OCI-LY3 (cell line): ENCODE measurements at regions not wholly inside any gene's neighbourhood (a gene's known extent, or its start where the extent isn't known, plus 50 kb on each side); places are given as distances from the start of the nearest gene placed in this dataset.

Experiments used
- H2AFZ ChIP-seq: fragments of 200-600, 300-600 bp; shearing (Covaris generic); 2 replicates; pipeline ENCODE4 v1.6.0; 2014; ENCODE audit warnings: antibody characterized with exemption, low read depth, low read length
- H3K27ac ChIP-seq: fragments of 200-600, 300-600 bp; sonication (generic); 2 replicates; pipeline ENCODE4 v1.5.1; 2014; ENCODE audit warnings: mild to moderate bottlenecking, low read length, moderate library complexity, mixed read lengths
- H3K27me3 ChIP-seq: fragments of 200-600, 300-600 bp; sonication (generic); 2 replicates; pipeline ENCODE4 v1.6.1; 2014; ENCODE audit warnings: low read depth, low read length, mixed read lengths
- H3K36me3 ChIP-seq: fragments of 200-600, 300-600 bp; sonication (generic); replicated peaks from 2 replicates; pipeline ENCODE3; 2014; ENCODE audit warnings: low read depth, low read length, mixed read lengths
- H3K4me1 ChIP-seq: fragments of 300-600, 200-600 bp; sonication (generic); 2 replicates; pipeline ENCODE4 v1.6.1; 2014; ENCODE audit warnings: low read length, mixed read lengths
- H3K4me2 ChIP-seq: fragments of 200-600, 300-600 bp; sonication (generic); 2 replicates; pipeline ENCODE4 v1.6.1; 2014; ENCODE audit warnings: low read length, mixed read lengths
- H3K4me3 ChIP-seq: fragments of 300-600, 200-600 bp; sonication (generic); 2 replicates; pipeline ENCODE4 v1.5.1; 2014; ENCODE audit warnings: antibody characterized with exemption, mild to moderate bottlenecking, low read length, moderate library complexity
- H3K79me2 ChIP-seq: fragments of 300-600, 200-600 bp; shearing (Covaris generic); 2 replicates; pipeline ENCODE4 v1.6.1; 2014; ENCODE audit warnings: mild to moderate bottlenecking, low read length, mixed read lengths
- H3K9ac ChIP-seq: fragments of 300-600, 200-600 bp; shearing (Covaris generic); 2 replicates; pipeline ENCODE4 v1.6.0; 2014; ENCODE audit warnings: mild to moderate bottlenecking, low read length, moderate library complexity
- H3K9me3 ChIP-seq: fragments of 200-600, 300-600 bp; shearing (Covaris generic); 2 replicates; pipeline ENCODE4 v1.6.1; 2014; ENCODE audit warnings: low read length, mixed read lengths; ENCODE audit not compliant: insufficient read depth
- H4K20me1 ChIP-seq: fragments of 200-600, 300-600 bp; sonication (generic); 2 replicates; pipeline ENCODE4 v1.6.1; 2016; ENCODE audit warnings: low read length, mixed read lengths; ENCODE audit not compliant: insufficient read depth
- EZH2phosphoT487 ChIP-seq: fragments of 200-600 bp; shearing (Covaris generic); IDR thresholded peaks from 2 replicates; pipeline ENCODE4 v1.6.1; 2018; ENCODE audit warnings: antibody characterized with exemption, mixed run types, low read depth
- TF ChIP-seq, protein P1 (sequence below): fragments of 200-600, 300-600 bp; sonication (generic); IDR thresholded peaks from 2 replicates; pipeline ENCODE4 v1.5.1; 2014; ENCODE audit warnings: antibody characterized with exemption, low read length, low read depth

GRCh38 chr1:81050390-81050789 is 750.3 kb upstream of the ADGRL2 start:
- no peaks in the 10 kb centered on the region for H3K79me2 ChIP-seq
- H3K4me1 ChIP-seq: no peaks in the 10 kb centered on the region
- H3K4me3 ChIP-seq: no peak overlapping the region
- no peak overlapping the region for H3K9ac ChIP-seq
- H3K4me2 ChIP-seq: no peak overlapping the region
- no peaks in the 10 kb centered on the region for H3K9me3 ChIP-seq
- no peaks in the 10 kb centered on the region for H4K20me1 ChIP-seq
- H3K36me3 ChIP-seq: no peaks in the 10 kb centered on the region
- H3K27me3 ChIP-seq: no peaks in the 10 kb centered on the region
- no peak overlapping the region for H3K27ac ChIP-seq
- TF ChIP-seq EZH2phosphoT487: no peak
- TF ChIP-seq, protein P1, sequence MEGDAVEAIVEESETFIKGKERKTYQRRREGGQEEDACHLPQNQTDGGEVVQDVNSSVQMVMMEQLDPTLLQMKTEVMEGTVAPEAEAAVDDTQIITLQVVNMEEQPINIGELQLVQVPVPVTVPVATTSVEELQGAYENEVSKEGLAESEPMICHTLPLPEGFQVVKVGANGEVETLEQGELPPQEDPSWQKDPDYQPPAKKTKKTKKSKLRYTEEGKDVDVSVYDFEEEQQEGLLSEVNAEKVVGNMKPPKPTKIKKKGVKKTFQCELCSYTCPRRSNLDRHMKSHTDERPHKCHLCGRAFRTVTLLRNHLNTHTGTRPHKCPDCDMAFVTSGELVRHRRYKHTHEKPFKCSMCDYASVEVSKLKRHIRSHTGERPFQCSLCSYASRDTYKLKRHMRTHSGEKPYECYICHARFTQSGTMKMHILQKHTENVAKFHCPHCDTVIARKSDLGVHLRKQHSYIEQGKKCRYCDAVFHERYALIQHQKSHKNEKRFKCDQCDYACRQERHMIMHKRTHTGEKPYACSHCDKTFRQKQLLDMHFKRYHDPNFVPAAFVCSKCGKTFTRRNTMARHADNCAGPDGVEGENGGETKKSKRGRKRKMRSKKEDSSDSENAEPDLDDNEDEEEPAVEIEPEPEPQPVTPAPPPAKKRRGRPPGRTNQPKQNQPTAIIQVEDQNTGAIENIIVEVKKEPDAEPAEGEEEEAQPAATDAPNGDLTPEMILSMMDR: no peak
- H2AFZ ChIP-seq: no peak overlapping the region

GRCh38 chr1:81044708-81045107 is 756.0 kb upstream of the ADGRL2 start:
- TF ChIP-seq EZH2phosphoT487: no peak
- TF ChIP-seq, protein P1: no peak
- H3K27me3 ChIP-seq: no peaks in the 10 kb centered on the region
- no peaks in the 10 kb centered on the region for H3K4me1 ChIP-seq
- no peaks in the 10 kb centered on the region for H3K36me3 ChIP-seq
- H3K4me2 ChIP-seq: no peak overlapping the region
- no peak overlapping the region for H2AFZ ChIP-seq
- no peaks in the 10 kb centered on the region for H3K79me2 ChIP-seq
- no peak overlapping the region for H3K9ac ChIP-seq
- no peaks in the 10 kb centered on the region for H4K20me1 ChIP-seq
- no peak overlapping the region for H3K4me3 ChIP-seq
- H3K9me3 ChIP-seq: no peaks in the 10 kb centered on the region
- no peak overlapping the region for H3K27ac ChIP-seq

DNA sequence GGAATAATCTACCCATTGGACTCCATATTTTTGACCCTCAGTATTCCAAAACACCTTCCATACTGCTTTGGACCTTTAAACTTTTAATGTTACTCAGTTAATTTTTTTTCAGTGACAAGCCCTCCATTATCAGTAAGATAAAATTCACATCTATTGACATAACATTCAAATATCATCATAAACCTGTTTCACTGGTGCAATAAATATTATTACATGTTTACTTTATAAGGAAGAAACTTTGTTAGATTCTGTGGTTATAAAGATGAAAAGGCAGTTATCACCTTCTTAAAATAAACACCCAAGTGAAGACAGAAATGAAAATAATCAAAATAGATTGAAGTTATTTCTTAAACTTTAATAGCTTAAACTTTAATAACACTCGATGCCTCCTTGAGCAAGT is 758.5 kb upstream of the ADGRL2 start:
- H2AFZ ChIP-seq: no peak overlapping the region
- H3K4me2 ChIP-seq: no peak overlapping the region
- H3K27ac ChIP-seq: no peak overlapping the region
- TF ChIP-seq, protein P1: no peak
- no peak for TF ChIP-seq EZH2phosphoT487
- no peaks in the 10 kb centered on the region for H3K79me2 ChIP-seq
- no peaks in the 10 kb centered on the region for H3K27me3 ChIP-seq
- no peak overlapping the region for H3K4me3 ChIP-seq
- H3K9ac ChIP-seq: no peak overlapping the region
- H3K36me3 ChIP-seq: no peaks in the 10 kb centered on the region
- H4K20me1 ChIP-seq: no peaks in the 10 kb centered on the region
- no peaks in the 10 kb centered on the region for H3K4me1 ChIP-seq
- no peaks in the 10 kb centered on the region for H3K9me3 ChIP-seq

GRCh38 chr1:81034291-81034690 is 766.4 kb upstream of the ADGRL2 start:
- TF ChIP-seq, protein P1: no peak
- no peak for TF ChIP-seq EZH2phosphoT487
- Histone ChIP-seq H3K4me3 (no peak overlapping the region), H3K9ac (no peak overlapping the region), H3K79me2 (no peaks in the 10 kb centered on the region), H3K4me2 (no peak overlapping the region), H4K20me1 (no peaks in the 10 kb centered on the region), H3K27ac (no peak overlapping the region), H3K36me3 (no peaks in the 10 kb centered on the region), H3K4me1 (no peaks in the 10 kb centered on the region), H3K9me3 (no peaks in the 10 kb centered on the region), H3K27me3 (no peaks in the 10 kb centered on the region), H2AFZ (no peak overlapping the region)
